ENCODE measurements at regions not wholly inside any gene's neighbourhood (a gene's known extent, or its start where the extent isn't known, plus 50 kb on each side); places are given as distances from the start of the nearest gene placed in this dataset.
"Not testable (repeated sequence)": the region's sequence is repeated elsewhere in the genome, so short reads cannot be mapped to it uniquely, and the experiment has no call there.

DNA sequence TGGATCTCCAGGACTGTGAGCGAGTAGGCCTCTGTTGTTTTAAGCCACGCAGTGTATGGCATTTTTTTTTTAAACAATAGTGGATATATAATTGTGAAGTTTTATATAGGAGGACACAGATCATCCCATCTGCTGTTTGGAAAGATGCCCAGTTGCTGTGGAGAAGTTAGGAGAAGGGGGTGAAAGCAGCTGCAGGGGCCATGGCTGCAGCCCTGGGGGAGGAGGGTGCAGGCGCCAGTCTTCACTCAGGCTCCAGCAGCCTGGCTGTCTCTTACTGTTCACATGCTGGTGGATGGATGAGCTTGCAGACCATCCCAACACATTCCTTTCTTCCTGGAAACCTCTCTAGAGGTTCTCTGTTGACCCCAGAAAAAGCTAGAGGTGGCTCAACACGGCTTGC, 242.3 kb downstream of the TEX29 start:
- no peak for DNase-seq

GRCh38 chr13:111564606-111565005, 244.2 kb downstream of the TEX29 start:
- DNase-seq: no peak

DNA sequence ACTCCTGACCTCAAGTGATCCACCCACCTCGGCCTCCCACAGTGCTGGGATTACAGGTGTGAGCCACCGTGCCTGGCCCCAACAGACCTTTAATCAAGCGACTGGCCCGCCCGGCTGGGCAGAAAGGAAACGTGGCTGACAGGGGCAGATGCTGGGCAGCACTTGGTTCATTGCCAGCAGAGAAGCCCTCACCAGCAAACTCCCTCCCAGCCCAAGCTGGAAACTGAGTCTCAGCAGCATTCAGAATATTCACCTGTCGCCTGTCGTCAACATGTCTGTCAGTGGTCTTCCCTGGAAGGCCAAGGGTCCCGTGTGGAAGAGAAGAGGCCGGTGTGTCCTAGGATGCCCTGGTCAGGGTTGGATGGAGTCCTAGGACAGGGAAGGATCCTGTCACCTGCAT, 245.0 kb downstream of the TEX29 start:
- DNase-seq: no peak

DNA sequence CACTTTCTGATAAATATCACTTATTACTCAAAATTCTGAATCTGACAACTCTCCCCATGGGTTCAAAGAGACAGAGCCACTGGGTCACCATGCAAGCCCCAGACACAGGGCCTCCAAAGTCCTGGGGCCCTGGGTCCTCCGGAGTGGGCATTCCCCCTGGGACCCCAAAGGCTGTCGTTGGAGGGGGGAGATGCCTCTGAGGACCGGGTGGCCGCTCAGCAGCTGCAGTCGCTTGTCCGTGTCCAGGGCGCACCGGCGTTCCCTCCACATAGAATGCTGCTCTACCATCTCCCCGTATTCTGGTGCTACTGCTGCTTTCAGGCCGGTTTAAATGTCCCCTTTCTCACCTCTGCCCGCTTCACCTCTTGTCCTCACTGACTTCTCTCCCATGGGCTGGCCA, 246.1 kb downstream of the TEX29 start:
- no peak for DNase-seq

- no peak for DNase-seq
Observed at GRCh38 chr13:111567637-111568036, 247.2 kb downstream of the TEX29 start.

DNA sequence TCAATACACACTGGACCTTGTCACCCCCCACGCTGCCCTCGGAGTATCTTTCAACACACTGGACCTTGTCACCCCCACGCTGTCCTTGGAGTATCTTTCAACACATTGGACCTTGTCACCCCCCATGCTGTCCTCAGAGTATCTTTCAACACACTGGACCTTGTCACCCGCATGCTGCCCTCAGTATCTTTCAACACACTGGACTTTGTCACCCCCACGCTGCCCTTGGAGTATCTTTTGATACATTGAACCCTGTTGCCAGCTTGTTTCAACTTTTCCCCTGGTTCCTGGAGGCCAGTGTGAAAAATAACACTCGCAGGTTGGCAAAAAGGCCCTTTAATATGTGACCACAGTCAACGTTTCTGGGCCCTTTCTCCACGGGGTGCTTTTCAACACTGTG, 247.8 kb downstream of the TEX29 start:
- no peak for DNase-seq

DNA sequence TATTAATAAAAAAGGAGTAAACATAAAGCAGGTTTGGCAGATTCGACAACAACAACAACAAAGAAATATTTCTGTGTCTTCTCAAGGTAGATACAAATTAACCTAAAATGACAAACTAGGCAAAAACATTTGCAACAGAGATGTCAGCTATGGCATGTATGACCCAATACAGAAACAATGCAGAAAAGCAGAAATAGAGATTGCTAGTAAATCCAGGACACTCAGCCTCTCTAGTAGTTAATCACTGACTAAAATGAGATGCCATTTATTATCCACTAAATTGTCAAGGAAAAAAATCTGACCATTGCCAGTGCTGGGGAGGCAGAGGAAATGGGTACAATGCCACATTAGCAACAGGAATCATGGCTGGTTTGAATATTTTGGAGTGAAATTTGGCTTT, 250.5 kb downstream of the TEX29 start:
- no peak for DNase-seq

DNA sequence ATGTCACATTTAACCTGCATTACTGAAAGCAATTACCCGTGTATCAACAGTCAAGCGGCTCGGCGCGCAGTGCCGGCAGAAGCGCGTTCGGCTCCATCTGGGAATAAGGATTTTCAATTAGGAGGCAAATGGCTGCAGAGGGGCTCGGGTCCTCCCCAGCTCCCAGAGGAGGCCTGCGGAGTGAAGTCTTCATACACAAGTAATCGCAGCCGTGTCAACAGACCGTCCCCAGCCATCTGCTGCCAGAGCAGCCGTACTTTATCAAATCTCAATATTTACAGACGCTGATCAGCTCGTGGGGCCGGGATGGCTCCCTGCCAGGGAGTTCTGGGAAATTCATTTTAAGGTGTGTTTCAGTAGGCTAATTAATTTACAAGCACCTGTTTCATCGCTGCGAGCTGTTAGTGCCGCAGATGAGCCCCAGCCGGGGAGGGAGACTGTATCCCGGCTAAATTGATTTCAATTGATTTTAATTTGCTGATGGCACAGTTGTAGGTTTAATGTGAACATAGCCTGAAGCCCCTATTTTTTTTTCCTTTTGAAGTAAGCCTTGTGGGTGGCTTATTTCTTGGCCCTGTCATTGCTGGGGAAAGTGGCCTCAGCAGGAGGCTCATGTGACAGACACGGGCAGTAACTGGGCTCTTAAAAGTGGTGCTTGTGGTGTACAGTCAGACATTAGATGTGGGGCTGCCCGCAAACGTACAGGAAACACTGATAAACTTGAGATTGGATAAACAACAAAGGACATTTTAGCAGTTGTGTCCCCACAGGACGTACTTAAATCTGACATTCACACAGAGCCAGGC, 252.7 kb downstream of the TEX29 start:
- peak; percentile 72 for DNase-seq

GRCh38 chr13:111573801-111574200, 253.4 kb downstream of the TEX29 start:
- no peak for DNase-seq

GRCh38 chr13:111575276-111575675, 254.8 kb downstream of the TEX29 start:
- no peak for DNase-seq

GRCh38 chr13:111575719-111576118, 255.3 kb downstream of the TEX29 start:
- peak; percentile 50 for DNase-seq

DNA sequence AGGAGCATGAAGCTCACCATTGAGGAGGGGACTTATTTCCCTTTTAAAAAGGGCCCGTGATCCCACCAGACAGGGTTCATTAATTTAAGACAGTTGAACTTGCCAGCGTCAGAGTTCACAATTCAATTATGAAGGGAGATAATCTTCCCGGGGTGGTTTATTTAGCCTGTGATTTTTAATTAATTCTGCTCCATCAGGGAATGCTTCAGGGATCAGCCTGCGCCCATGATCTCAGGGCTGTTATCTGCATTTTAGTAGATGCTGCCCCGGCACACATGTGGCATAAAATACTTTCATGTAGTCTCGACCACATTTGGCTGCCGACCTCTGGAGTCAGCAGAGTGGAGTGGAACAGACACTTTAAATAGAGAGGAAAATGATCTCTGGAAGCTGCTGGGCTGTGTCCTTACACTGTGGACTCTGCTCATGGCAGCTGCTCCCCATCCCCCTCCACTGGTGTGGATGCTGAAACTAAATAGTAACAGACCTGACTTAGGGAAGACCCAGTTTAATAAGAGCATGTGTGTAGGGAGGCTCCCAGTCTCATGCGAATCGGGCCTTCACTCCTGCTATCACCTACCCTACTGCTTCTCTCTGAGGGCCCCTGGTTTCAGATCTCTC, 256.9 kb downstream of the TEX29 start:
- peak; percentile 47 for DNase-seq

DNA sequence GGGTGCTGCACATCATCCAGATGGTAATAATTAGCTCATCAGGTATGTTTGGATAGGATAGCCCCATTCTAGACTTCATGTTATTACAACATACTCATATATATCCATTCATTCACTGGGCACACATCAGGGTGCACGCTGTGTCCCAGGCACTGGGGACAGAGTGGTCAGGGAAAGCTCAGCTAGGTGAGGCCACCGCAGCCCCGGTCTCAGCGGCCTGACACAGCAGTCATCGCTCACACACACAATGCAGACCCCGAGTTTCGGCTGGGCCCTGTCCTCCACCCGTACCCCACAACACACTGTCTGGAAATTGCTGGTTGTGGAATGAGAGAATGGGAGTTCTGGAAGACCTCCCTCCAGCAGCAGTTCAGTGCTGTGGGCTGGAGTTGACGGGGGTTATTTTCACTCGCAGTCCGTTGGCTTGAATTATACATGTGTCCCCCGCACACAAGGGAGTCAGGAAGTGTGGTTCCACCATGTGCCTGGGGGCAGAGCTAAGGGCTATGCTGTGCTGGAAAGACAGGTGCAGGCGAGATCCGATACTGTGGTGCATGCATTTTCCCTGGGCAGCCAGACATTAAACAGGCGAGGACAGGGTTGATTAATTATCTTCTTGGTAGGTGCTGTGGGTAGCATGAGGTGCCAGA, 257.6 kb downstream of the TEX29 start:
- DNase-seq: peak; percentile 52

DNA sequence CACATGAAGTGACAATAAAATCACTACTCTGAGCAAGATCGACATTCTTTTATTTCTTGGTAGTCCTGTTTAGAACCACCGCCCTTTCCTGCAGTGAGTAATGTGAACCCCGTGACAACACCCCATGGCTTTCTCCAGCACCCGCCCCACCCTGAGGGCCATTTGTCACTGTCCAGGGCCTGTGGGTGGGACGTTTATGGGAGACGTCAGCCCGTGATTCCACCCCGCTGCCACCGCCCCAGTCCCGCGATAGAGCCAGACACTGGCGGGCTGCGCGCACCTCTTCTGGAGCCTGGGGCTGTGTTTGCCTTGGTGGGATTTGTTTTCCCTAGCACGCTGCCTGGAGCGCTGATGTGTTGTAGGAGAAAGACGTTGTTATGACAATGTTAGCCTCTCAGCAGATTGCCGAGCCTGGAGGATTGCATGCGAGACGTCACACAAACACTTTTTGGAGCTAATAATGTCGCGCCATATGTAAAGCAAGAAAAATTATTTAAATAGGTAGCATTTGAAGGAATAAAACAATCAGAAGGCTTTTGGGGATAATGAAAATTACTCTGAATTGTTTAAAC, 263.7 kb downstream of the TEX29 start:
- DNase-seq: no peak

DNA sequence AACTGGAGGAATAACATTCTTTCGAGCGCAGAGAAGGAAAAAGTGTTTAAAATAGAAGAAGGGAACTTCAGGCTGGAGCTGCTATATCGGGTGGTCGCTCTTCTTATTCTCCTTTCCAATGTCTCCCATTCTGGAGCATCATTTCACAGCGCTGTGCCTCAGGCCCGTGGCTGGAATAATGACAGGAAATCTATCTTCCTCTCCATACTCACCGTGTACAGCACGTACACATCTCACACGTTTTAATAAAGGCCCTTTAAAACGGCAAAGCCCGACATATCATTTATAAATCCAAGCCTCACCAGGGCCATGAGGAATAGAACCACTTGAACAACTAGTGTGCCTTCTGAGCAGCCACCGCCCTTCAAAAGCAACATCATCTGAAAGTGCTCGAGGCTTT, 264.4 kb downstream of the TEX29 start:
- DNase-seq: no peak

- DNase-seq: no peak
Observed at GRCh38 chr13:111586291-111586690, 265.8 kb downstream of the TEX29 start.

GRCh38 chr13:111587249-111587648, 266.8 kb downstream of the TEX29 start:
- no peak for DNase-seq

DNA sequence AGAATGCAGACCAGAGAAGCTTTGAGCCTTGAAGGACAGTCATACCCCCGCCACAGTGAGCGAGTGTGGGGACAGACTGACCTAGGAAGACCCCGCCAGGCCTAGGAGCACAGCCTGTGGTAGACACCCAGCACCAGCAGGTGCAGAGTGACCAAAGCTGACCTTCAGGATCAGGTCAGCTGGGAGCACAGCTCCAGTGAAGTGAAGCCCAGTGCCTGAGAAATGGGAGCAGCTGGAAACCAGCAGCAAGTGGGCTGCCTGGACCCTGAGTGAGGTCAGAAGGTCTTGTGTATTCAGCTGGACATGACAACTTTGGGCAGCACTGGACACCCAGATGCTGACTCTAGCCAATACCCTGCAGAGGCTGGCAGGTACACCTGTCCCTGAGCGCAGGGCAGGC, 268.9 kb downstream of the TEX29 start:
- DNase-seq: no peak

GRCh38 chr13:111589992-111590391, 269.6 kb downstream of the TEX29 start:
- no peak for DNase-seq

DNA sequence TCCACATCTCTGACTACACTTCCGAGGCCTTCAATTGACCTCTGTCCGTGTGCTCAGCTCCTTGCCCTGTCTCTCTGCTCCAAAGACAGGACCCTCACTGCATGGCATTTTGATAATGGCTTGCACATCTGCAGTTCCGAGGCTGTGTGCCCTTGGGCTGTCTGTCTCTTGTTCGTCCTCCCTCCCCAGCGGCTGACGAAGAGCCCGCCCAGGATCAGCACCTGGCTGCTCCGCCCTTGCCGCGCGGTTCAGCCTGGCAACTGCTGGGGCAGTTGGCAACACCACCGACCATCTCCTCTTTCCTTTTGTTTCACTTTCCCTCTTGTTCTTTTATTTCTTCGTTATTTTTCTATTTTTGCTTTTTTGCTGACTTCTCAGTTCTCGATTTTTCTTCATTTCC, 270.4 kb downstream of the TEX29 start:
- no peak for DNase-seq

DNA sequence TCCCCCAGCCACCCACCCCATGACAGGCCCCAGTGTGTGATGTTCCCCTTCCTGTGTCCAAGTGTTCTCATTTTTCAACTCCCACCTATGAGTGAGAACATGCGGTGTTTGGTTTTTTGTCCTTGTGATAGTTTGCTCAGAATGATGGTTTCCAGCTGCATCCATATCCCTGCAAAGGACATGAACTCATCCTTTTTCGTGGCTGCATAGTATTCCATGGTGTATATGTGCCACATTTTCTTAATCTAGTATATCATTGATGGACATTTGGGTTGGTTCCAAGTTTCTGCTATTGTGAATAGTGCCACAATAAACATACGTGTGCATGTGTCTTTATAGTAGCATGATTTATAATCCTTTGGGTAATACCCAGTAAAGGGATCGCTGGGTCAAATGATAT, 273.0 kb downstream of the TEX29 start:
- not testable (repeated sequence) for DNase-seq

- no peak for DNase-seq
Observed at GRCh38 chr13:111594606-111595005, 274.2 kb downstream of the TEX29 start.

- no peak for DNase-seq
Observed at GRCh38 chr13:111595276-111595675, 274.8 kb downstream of the TEX29 start.

- no peak for DNase-seq
Observed at GRCh38 chr13:111595791-111596190, 275.3 kb downstream of the TEX29 start.
